Endothelial cell (in vitro differentiated cells): ENCODE measurements at regions not wholly inside any gene's neighbourhood (a gene's known extent, or its start where the extent isn't known, plus 50 kb on each side); places are given as distances from the start of the nearest gene placed in this dataset.

Experiments used
- DNase-seq: peaks from one replicate; pipeline ENCODE4 v3.0.0; 2021; ENCODE audit warnings: low spot score
- H3K27ac Mint-ChIP-seq: one replicate; pipeline ENCODE4 v1.8.0; 2021; ENCODE audit warnings: mixed read lengths, inconsistent platforms; ENCODE audit not compliant: unreplicated experiment
- H3K27me3 Mint-ChIP-seq: one replicate; pipeline ENCODE4 v1.8.0; 2021; ENCODE audit warnings: mild to moderate bottlenecking, moderate library complexity, mixed read lengths, inconsistent platforms; ENCODE audit not compliant: unreplicated experiment
- H3K36me3 Mint-ChIP-seq: one replicate; pipeline ENCODE4 v1.8.0; 2021; ENCODE audit warnings: mild to moderate bottlenecking, low read depth, mixed read lengths, inconsistent platforms; ENCODE audit not compliant: unreplicated experiment
- H3K4me1 Mint-ChIP-seq: one replicate; pipeline ENCODE4 v1.8.0; 2021; ENCODE audit warnings: mild to moderate bottlenecking, mixed read lengths, inconsistent platforms; ENCODE audit not compliant: unreplicated experiment
- H3K4me3 Mint-ChIP-seq: one replicate; pipeline ENCODE4 v1.8.0; 2021; ENCODE audit warnings: mild to moderate bottlenecking, mixed read lengths, inconsistent platforms; ENCODE audit not compliant: unreplicated experiment
- H3K9me3 Mint-ChIP-seq: one replicate; pipeline ENCODE4 v1.8.0; 2021; ENCODE audit warnings: mixed read lengths, inconsistent platforms; ENCODE audit not compliant: unreplicated experiment
- CTCF ChIP-seq: fragments of 200-600 bp; sonication (generic); IDR thresholded peaks from one replicate; pipeline ENCODE4 v1.5.0; 2021; ENCODE audit warnings: antibody characterized with exemption; ENCODE audit not compliant: unreplicated experiment

DNA sequence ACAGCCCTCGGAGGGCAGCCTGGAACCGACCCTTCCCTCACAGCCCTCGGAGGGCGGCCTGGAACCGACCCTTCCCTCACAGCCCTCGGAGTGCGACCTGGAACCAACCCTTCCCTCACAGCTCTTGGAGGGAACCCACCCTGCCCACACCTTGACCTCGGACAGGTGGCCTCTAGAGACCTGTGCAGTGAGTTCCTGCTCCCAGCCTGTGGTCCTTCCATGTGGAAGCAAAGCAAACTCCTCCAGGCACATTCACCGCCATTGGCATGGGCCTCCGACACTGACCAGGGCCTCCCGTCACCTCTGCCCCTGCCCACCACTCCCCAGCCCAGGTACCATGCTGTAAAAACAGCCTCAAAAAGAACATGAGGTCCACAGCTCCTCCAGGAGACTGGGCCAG is 272.1 kb downstream of the BRD1 start:
- no peak overlapping the region for H3K4me3 Mint-ChIP-seq

GRCh38 chr22:49554741-49555140 is 272.9 kb downstream of the BRD1 start:
- no peak overlapping the region for H3K27ac Mint-ChIP-seq
- H3K4me1 Mint-ChIP-seq = peaks cover 3% of the 10 kb centered on the region
- TF ChIP-seq CTCF = no peak
- no peak for DNase-seq
- no peak overlapping the region for H3K4me3 Mint-ChIP-seq
- H3K36me3 Mint-ChIP-seq = no peaks in the 10 kb centered on the region
- H3K27me3 Mint-ChIP-seq = peaks cover 8% of the 10 kb centered on the region
- no peaks in the 10 kb centered on the region for H3K9me3 Mint-ChIP-seq

More for the DNA sequence above, 272.1 kb downstream of the BRD1 start:
- peaks cover 5% of the 10 kb centered on the region for H3K27me3 Mint-ChIP-seq
- H3K27ac Mint-ChIP-seq = no peak overlapping the region
- no peak for TF ChIP-seq CTCF
- H3K9me3 Mint-ChIP-seq = no peaks in the 10 kb centered on the region
- no peaks in the 10 kb centered on the region for H3K36me3 Mint-ChIP-seq
- DNase-seq = no peak
- H3K4me1 Mint-ChIP-seq = no peaks in the 10 kb centered on the region

GRCh38 chr22:49554296-49554625 is 273.4 kb downstream of the BRD1 start:
- Mint-ChIP-seq H3K4me3 (no peak overlapping the region), H3K4me1 (peaks cover 3% of the 10 kb centered on the region), H3K36me3 (no peaks in the 10 kb centered on the region), H3K27ac (no peak overlapping the region), H3K9me3 (no peaks in the 10 kb centered on the region), H3K27me3 (peaks cover 8% of the 10 kb centered on the region)
- TF ChIP-seq CTCF = no peak
- no peak for DNase-seq

GRCh38 chr22:49553518-49554295 is 274.0 kb downstream of the BRD1 start:
- no peaks in the 10 kb centered on the region for H3K36me3 Mint-ChIP-seq
- no peak for TF ChIP-seq CTCF
- no peak overlapping the region for H3K27ac Mint-ChIP-seq
- H3K4me1 Mint-ChIP-seq = peaks cover 3% of the 10 kb centered on the region
- no peak overlapping the region for H3K4me3 Mint-ChIP-seq
- H3K9me3 Mint-ChIP-seq = no peaks in the 10 kb centered on the region
- DNase-seq = peak; percentile 49
- H3K27me3 Mint-ChIP-seq = peaks cover 8% of the 10 kb centered on the region

GRCh38 chr22:49553076-49553475 is 274.6 kb downstream of the BRD1 start:
- Mint-ChIP-seq H3K36me3 (no peaks in the 10 kb centered on the region), H3K4me3 (no peak overlapping the region), H3K4me1 (peaks cover 3% of the 10 kb centered on the region), H3K9me3 (no peaks in the 10 kb centered on the region), H3K27ac (no peak overlapping the region), H3K27me3 (peaks cover 8% of the 10 kb centered on the region)
- no peak for TF ChIP-seq CTCF
- DNase-seq = no peak
